ENCODE measurements at regions not wholly inside any gene's neighbourhood (a gene's known extent, or its start where the extent isn't known, plus 50 kb on each side); places are given as distances from the start of the nearest gene placed in this dataset.
"Not testable (repeated sequence)": the region's sequence is repeated elsewhere in the genome, so short reads cannot be mapped to it uniquely, and the experiment has no call there.

DNA sequence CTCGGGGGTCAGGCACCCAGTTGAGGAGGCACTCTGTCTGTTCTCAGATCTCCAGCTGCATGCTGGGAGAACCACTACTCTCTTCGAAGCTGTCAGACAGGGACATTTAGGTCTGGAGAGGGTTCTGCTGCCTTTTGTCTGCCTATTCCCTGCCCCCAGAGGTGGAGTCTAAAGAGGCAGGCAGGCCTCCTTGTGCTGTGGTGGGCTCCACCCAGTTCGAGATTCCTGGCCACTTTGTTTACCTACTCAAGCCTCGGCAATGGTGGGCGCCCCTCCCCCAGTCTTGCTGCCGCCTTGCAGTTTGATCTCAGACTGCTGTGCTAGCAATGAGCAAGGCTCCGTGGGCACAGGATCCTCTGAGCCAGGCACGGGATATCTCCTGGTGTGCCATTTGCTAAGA is 171.1 kb upstream of the C1GALT1 start:
- not testable (repeated sequence) for H3K9me3 ChIP-seq (ENCODE audit: control insufficient read depth, low read length); H3K4me3 ChIP-seq (ENCODE audit: extremely low read depth, insufficient read depth, low read length, poor library complexity, severe bottlenecking); H3K36me3 ChIP-seq (ENCODE audit: control insufficient read depth, insufficient read depth, low read length); H3K4me1 ChIP-seq (ENCODE audit: control insufficient read depth, insufficient read depth, low read length, poor library complexity, severe bottlenecking); H3K27ac ChIP-seq (ENCODE audit: low read depth, low read length, severe bottlenecking)
- 66 to 72% methylated on average over 6 to 8 of the region's 8 CpGs for WGBS, 2 experiments (ENCODE audit: insufficient coverage in 2 of 2)

DNA sequence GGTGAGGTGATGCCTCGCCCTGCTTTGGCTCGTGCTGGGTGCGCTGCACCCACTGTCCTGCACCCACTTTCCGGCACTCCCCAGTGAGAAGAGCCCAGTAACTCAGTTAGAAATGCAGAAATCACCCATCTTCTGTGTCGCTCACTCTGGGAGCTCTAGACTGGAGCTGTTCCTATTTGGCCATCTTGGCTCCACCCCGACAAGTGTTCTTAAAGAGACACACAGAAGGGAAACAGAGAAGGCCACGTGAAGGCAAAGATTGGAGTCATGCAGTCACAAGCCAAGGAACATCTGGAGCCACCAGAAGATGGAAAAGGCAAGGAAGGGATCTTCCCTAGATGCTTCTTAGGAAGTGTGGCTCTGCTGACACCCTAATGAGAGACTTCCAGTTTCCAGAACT is 170.6 kb upstream of the C1GALT1 start:
- H3K27ac ChIP-seq (ENCODE audit: low read depth, low read length, severe bottlenecking); H3K36me3 ChIP-seq (ENCODE audit: control insufficient read depth, insufficient read depth, low read length); H3K4me3 ChIP-seq (ENCODE audit: extremely low read depth, insufficient read depth, low read length, poor library complexity, severe bottlenecking); H3K9me3 ChIP-seq (ENCODE audit: control insufficient read depth, low read length); H3K4me1 ChIP-seq (ENCODE audit: control insufficient read depth, insufficient read depth, low read length, poor library complexity, severe bottlenecking): not testable (repeated sequence)
- WGBS, 2 experiments (ENCODE audit: insufficient coverage in 2 of 2): 86 to 93% methylated on average over 7 of the region's 7 CpGs

DNA sequence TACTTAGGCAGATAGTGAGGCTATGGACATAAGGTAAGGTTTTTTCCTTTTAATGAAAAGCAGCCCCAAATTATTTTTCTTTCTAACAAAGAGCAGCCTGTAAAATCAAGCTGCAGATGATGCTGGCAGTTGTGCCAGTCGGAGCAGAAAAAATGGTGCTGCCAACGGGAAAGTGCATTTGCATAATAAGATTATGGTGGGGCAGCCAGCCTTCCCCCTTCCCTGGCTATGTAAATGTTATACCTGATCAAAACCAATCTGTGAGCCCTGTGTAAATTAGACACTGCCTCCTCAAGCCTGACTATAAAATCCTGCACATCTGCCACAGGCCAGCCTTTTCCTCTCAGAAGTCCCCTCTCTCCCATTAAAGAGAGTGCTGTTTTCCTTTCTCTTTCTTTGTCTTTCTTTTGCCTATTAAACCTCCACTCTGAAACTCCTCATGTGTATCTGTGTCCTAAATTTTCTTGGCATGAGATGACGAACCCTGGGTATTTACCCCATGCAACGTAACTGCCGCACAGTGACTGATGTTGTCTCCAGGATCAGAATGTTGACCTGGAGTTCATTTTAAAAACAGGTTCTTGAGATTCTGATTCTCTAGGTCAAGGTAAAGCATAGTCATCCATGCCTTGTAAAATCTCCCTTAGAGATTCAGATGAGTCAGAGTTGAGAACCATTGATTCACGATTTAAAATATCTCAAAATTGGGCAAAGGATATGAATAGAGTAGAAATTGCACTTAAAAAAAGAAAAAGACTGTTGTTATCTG is 167.3 kb upstream of the C1GALT1 start:
- Histone ChIP-seq H3K9me3 (ENCODE audit: control insufficient read depth, low read length) (no peaks in the 10 kb centered on the region), H3K4me3 (ENCODE audit: extremely low read depth, insufficient read depth, low read length, poor library complexity, severe bottlenecking) (no peak overlapping the region), H3K27ac (ENCODE audit: low read depth, low read length, severe bottlenecking) (no peak overlapping the region), H3K4me1 (ENCODE audit: control insufficient read depth, insufficient read depth, low read length, poor library complexity, severe bottlenecking) (peaks cover 3% of the 10 kb centered on the region), H3K36me3 (ENCODE audit: control insufficient read depth, insufficient read depth, low read length) (no peaks in the 10 kb centered on the region)
- 100% methylated on average over 2 to 3 of the region's 6 CpGs for WGBS, 2 experiments (ENCODE audit: insufficient coverage in 2 of 2)

DNA sequence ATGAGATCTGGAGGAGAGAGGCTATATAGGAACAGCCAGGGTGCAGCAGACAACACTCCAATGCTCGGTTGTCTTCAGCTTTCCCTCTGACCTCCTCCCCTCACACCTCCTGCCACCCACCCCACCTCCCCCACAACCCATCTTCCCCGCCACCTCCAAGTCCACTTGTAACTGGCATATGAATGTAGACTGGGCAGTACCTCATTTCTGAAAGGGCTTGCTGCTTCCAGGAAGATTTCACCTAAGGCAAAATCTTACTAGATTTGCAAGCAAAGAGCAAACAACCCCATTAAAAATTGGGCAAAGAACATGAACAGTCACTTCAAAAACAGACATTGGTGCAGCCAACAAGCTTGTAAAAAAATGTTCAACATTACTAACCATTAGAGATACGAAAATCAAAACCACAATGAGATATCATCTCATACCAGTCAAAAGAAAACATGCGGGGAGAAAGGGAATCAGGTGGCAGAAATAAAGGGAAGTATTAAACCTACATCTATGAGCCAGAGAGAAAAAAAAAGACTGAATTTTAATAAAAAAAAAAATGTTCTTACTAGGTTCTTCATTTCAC is 164.6 kb upstream of the C1GALT1 start:
- H3K9me3 ChIP-seq (ENCODE audit: control insufficient read depth, low read length): no peaks in the 10 kb centered on the region
- H3K27ac ChIP-seq (ENCODE audit: low read depth, low read length, severe bottlenecking): no peak overlapping the region
- no peak overlapping the region for H3K4me3 ChIP-seq (ENCODE audit: extremely low read depth, insufficient read depth, low read length, poor library complexity, severe bottlenecking)
- H3K36me3 ChIP-seq (ENCODE audit: control insufficient read depth, insufficient read depth, low read length): no peaks in the 10 kb centered on the region
- 80 to 100% methylated on average over 1 of the region's 4 CpGs for WGBS, 2 experiments (ENCODE audit: insufficient coverage in 2 of 2)
- peaks cover 3% of the 10 kb centered on the region for H3K4me1 ChIP-seq (ENCODE audit: control insufficient read depth, insufficient read depth, low read length, poor library complexity, severe bottlenecking)

DNA sequence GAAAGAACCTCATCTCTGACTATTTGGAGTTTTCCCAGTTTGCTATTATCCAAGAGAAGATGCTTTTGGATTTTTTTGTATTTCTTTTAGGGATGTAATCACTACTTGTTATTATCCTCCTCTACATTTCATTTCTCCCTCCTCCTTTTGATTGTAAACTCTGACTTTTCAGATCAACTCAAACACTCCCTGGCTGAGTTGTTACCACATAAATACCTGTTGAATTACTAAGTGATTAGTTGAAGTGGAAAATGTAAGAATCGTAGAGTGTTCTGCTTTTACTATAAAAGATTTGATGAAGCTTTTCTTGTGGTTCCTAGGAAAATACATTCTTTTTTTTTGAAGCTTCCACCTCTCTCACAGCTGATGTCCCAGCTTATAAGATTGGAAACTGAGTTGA is 164.1 kb upstream of the C1GALT1 start:
- Histone ChIP-seq H3K36me3 (ENCODE audit: control insufficient read depth, insufficient read depth, low read length) (no peaks in the 10 kb centered on the region), H3K27ac (ENCODE audit: low read depth, low read length, severe bottlenecking) (no peak overlapping the region), H3K4me1 (ENCODE audit: control insufficient read depth, insufficient read depth, low read length, poor library complexity, severe bottlenecking) (peaks cover 2% of the 10 kb centered on the region), H3K4me3 (ENCODE audit: extremely low read depth, insufficient read depth, low read length, poor library complexity, severe bottlenecking) (no peak overlapping the region), H3K9me3 (ENCODE audit: control insufficient read depth, low read length) (no peaks in the 10 kb centered on the region)
- no CpG with 5 or more reads among the region's 1 CpG for WGBS, 2 experiments (ENCODE audit: insufficient coverage in 2 of 2)

DNA sequence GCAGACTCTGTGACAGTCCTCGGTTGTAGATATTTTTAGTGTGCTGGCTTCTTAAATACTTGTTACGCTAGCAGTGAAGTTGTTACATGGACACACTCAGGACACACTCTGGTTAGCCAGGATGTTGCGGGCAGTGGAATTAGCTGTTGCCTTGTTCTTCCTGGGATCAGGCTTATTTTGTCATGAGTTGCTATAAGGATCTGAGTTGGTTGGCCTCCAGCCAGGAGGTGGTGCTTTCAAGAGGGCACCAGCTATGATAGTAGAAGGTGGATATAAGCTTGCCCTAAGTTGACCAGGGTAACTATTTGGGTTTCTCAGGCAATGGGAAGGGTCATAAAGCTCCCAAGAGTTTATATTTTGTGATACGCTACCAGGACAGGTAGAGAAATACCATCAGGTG is 150.1 kb upstream of the C1GALT1 start:
- WGBS, 2 experiments (ENCODE audit: insufficient coverage in 2 of 2): 92 to 98% methylated on average over 4 of the region's 4 CpGs
- H3K9me3 ChIP-seq (ENCODE audit: control insufficient read depth, low read length): no peaks in the 10 kb centered on the region

DNA sequence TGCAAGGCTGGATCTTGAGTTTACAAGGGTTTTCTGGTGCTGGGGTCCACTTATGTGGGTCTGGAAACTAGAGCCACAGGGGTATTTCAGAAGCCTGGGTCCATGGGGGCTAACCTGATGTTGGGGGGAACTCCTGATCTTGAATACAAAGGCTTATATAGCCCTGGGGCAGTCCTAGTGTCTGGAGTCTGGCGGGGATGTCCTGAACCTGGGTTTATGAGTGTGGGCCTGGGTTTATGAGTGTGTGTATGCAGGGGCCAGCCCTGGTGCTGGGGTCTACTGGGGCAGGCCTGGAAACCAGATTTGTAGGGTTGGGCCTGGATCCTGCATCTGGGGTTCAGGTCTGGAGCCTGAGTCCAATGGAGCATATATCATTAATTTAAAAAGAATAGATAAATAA is 146.5 kb upstream of the C1GALT1 start:
- H3K36me3 ChIP-seq (ENCODE audit: control insufficient read depth, insufficient read depth, low read length): no peaks in the 10 kb centered on the region
- WGBS, 2 experiments (ENCODE audit: insufficient coverage in 2 of 2): 14 to 57% methylated on average over 1 of the region's 1 CpG
- H3K4me1 ChIP-seq (ENCODE audit: control insufficient read depth, insufficient read depth, low read length, poor library complexity, severe bottlenecking): no peaks in the 10 kb centered on the region
- no peaks in the 10 kb centered on the region for H3K9me3 ChIP-seq (ENCODE audit: control insufficient read depth, low read length)
- H3K4me3 ChIP-seq (ENCODE audit: extremely low read depth, insufficient read depth, low read length, poor library complexity, severe bottlenecking): no peak overlapping the region
- H3K27ac ChIP-seq (ENCODE audit: low read depth, low read length, severe bottlenecking): no peak overlapping the region

More for the DNA sequence above, 150.1 kb upstream of the C1GALT1 start:
- H3K4me3 ChIP-seq (ENCODE audit: extremely low read depth, insufficient read depth, low read length, poor library complexity, severe bottlenecking): no peak overlapping the region
- no peaks in the 10 kb centered on the region for H3K36me3 ChIP-seq (ENCODE audit: control insufficient read depth, insufficient read depth, low read length)
- no peaks in the 10 kb centered on the region for H3K4me1 ChIP-seq (ENCODE audit: control insufficient read depth, insufficient read depth, low read length, poor library complexity, severe bottlenecking)
- no peak overlapping the region for H3K27ac ChIP-seq (ENCODE audit: low read depth, low read length, severe bottlenecking)

DNA sequence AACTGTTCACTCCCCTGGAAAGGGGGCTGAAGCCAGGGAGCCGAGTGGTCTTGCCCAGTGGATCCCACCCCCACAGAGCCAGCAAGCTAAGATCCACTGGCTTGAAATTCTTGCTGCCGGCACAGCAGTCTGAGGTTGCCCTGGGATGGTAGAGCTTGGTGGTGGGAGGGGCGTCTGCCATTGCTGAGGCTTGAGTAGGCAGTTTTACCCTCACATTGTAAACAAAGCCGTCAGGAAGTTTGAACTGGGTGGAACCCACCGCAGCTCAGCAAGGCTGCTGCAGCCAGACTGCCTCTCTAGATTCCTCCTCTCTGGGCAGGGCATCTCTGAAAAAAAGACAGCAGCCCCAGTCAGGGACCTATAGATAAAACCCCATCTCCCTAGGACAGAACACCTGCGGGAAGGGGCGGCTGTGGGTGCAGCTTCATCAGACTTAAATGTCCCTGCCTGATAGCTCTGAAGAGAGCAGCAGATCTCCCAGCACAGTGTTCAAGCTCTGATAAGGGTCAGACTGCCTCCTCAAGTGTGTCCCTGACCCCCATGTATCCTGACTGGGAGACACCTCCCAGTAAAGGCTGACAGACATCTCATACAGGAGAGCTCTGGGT is 140.0 kb upstream of the C1GALT1 start:
- H3K4me3 ChIP-seq (ENCODE audit: extremely low read depth, insufficient read depth, low read length, poor library complexity, severe bottlenecking); H3K4me1 ChIP-seq (ENCODE audit: control insufficient read depth, insufficient read depth, low read length, poor library complexity, severe bottlenecking); H3K9me3 ChIP-seq (ENCODE audit: control insufficient read depth, low read length); H3K27ac ChIP-seq (ENCODE audit: low read depth, low read length, severe bottlenecking); H3K36me3 ChIP-seq (ENCODE audit: control insufficient read depth, insufficient read depth, low read length): not testable (repeated sequence)
- 89 to 92% methylated on average over 5 of the region's 7 CpGs for WGBS, 2 experiments (ENCODE audit: insufficient coverage in 2 of 2)

DNA sequence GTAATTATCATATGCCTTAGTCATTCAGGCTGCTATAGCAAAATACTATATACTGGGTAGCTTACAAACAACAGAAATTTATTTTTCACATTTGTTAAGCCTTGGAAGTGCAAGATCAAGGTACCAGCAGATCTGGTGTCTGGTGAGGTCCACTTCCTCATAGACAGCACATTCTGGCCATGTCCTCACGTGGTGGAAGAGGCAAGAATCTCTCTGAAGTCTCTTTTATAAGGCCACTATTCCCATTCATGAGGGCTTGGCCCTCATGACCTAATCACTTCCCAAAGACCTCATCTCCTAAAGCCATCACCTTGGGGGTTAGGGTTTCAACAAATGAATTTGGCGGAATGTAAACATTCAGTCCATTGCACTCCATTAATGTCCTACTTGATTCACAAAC is 137.5 kb upstream of the C1GALT1 start:
- Histone ChIP-seq H3K9me3 (ENCODE audit: control insufficient read depth, low read length) (peaks cover 4% of the 10 kb centered on the region), H3K36me3 (ENCODE audit: control insufficient read depth, insufficient read depth, low read length) (no peaks in the 10 kb centered on the region), H3K27ac (ENCODE audit: low read depth, low read length, severe bottlenecking) (no peak overlapping the region), H3K4me1 (ENCODE audit: control insufficient read depth, insufficient read depth, low read length, poor library complexity, severe bottlenecking) (no peaks in the 10 kb centered on the region), H3K4me3 (ENCODE audit: extremely low read depth, insufficient read depth, low read length, poor library complexity, severe bottlenecking) (no peak overlapping the region)
- WGBS, 2 experiments (ENCODE audit: insufficient coverage in 2 of 2): no CpG with 5 or more reads among the region's 2 CpGs

DNA sequence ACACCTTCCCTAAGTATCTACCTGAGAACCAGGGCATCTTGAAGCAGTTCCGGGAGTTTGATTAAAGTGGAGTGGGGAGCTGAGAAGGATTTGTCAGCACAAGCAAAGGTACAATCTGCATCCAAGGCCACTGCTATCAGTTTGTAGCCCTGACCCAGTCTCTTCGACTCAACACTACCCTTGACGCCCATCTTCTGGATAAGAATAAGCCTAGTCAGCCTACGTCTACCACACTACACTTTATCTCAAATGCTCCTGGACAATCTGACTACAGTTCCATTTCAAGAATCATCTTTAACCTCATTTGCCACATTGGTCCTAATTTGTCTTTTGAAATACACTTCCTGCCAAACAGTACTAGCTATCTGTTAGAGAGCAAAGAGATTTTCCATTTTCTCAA is 134.1 kb upstream of the C1GALT1 start:
- Histone ChIP-seq H3K4me1 (ENCODE audit: control insufficient read depth, insufficient read depth, low read length, poor library complexity, severe bottlenecking) (no peaks in the 10 kb centered on the region), H3K36me3 (ENCODE audit: control insufficient read depth, insufficient read depth, low read length) (no peaks in the 10 kb centered on the region), H3K9me3 (ENCODE audit: control insufficient read depth, low read length) (peaks cover 4% of the 10 kb centered on the region), H3K27ac (ENCODE audit: low read depth, low read length, severe bottlenecking) (no peak overlapping the region), H3K4me3 (ENCODE audit: extremely low read depth, insufficient read depth, low read length, poor library complexity, severe bottlenecking) (no peak overlapping the region)
- 83 to 90% methylated on average over 3 to 4 of the region's 4 CpGs for WGBS, 2 experiments (ENCODE audit: insufficient coverage in 2 of 2)
